Left ventricle myocardium inferior (tissue), 1 donor: ENCODE measurements at regions not wholly inside any gene's neighbourhood (a gene's known extent, or its start where the extent isn't known, plus 50 kb on each side); places are given as distances from the start of the nearest gene placed in this dataset.
"Not testable (repeated sequence)": the region's sequence is repeated elsewhere in the genome, so short reads cannot be mapped to it uniquely, and the experiment has no call there.

Source experiments
- DNase-seq: peaks from one replicate; pipeline ENCODE4 v3.0.0-alpha.2; 2020
- H3K27ac ChIP-seq: fragments of 200-600 bp; replicated peaks from 2 replicates; pipeline ENCODE4 v1.8.0; 2021
- H3K27me3 ChIP-seq: fragments of 200-600 bp; 2 replicates; pipeline ENCODE4 v1.8.0; 2021; ENCODE audit warnings: low read depth
- H3K36me3 ChIP-seq: fragments of 200-600 bp; 2 replicates; pipeline ENCODE4 v1.8.0; 2021
- H3K4me1 ChIP-seq: fragments of 200-600 bp; 2 replicates; pipeline ENCODE4 v1.8.0; 2021
- H3K4me3 ChIP-seq: fragments of 200-600 bp; 2 replicates; pipeline ENCODE4 v1.8.0; 2021; ENCODE audit warnings: mild to moderate bottlenecking, moderate library complexity
- H3K9me3 ChIP-seq: fragments of 200-600 bp; replicated peaks from 2 replicates; pipeline ENCODE4 v1.8.0; 2021
- intact Hi-C: fragments of 100-400 bp; cut with micrococcal nuclease; formaldehyde crosslinking; loops from one replicate; pipeline ENCODE4 v1.11.0; 2022
- TF ChIP-seq, protein P1 (sequence below): fragments of 200-600 bp; IDR thresholded peaks from 2 replicates; pipeline ENCODE4 v1.8.0; 2021; ENCODE audit warnings: antibody characterized with exemption, mild to moderate bottlenecking, borderline replicate concordance
- donor health status: DM: no; HTN: yes; CAD: no; lungs with severe emphysema.

DNA sequence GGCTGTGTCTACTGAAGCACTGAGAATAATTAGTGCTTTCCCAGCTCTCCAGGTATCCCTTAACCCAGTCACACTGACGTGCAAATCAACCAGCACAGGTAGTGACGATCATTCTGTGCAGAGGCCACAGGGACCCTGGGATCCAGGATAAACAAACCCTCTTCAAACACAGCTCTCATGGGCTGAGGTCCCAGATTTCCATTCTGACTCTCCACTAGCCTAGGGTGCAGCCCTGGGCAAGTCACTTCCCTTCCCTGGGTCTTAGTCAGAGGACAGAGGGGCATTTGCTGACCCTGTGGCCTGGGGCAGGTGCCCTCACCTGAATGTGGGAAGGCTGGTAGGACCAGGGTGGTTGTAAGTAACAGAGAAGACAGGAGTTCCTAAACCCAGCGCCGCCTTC is 724.7 kb downstream of the MATN1 start:
- DNase-seq: no peak
- no peaks in the 10 kb centered on the region for H3K36me3 ChIP-seq
- TF ChIP-seq, protein P1, sequence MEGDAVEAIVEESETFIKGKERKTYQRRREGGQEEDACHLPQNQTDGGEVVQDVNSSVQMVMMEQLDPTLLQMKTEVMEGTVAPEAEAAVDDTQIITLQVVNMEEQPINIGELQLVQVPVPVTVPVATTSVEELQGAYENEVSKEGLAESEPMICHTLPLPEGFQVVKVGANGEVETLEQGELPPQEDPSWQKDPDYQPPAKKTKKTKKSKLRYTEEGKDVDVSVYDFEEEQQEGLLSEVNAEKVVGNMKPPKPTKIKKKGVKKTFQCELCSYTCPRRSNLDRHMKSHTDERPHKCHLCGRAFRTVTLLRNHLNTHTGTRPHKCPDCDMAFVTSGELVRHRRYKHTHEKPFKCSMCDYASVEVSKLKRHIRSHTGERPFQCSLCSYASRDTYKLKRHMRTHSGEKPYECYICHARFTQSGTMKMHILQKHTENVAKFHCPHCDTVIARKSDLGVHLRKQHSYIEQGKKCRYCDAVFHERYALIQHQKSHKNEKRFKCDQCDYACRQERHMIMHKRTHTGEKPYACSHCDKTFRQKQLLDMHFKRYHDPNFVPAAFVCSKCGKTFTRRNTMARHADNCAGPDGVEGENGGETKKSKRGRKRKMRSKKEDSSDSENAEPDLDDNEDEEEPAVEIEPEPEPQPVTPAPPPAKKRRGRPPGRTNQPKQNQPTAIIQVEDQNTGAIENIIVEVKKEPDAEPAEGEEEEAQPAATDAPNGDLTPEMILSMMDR: no peak
- no peak overlapping the region for H3K4me3 ChIP-seq
- peaks cover 25% of the 10 kb centered on the region for H3K9me3 ChIP-seq
- intact Hi-C loops: no loop called here
- no peaks in the 10 kb centered on the region for H3K4me1 ChIP-seq
- H3K27ac ChIP-seq: no peak overlapping the region
- H3K27me3 ChIP-seq: peaks cover 29% of the 10 kb centered on the region

DNA sequence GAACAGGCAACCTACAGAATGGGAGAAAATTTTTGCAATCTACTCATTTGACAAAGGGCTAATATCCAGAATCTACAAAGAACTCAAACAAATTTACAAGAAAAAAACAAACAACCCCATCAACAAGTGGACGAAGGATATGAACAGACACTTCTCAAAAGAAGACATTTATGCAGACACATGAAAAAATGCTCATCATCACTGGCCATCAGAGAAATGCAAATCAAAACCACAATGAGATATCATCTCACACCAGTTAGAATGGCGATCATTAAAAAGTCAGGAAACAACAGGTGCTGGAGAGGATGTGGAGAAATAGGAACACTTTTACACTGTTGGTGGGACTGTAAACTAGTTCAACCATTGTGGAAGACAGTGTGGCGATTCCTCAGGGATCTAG is 725.6 kb downstream of the MATN1 start:
- Histone ChIP-seq H3K27me3 (peaks cover 29% of the 10 kb centered on the region), H3K9me3 (peaks cover 33% of the 10 kb centered on the region)
- DNase-seq, H3K4me1 ChIP-seq, H3K4me3 ChIP-seq, H3K36me3 ChIP-seq, intact Hi-C loops, H3K27ac ChIP-seq: not testable (repeated sequence)

DNA sequence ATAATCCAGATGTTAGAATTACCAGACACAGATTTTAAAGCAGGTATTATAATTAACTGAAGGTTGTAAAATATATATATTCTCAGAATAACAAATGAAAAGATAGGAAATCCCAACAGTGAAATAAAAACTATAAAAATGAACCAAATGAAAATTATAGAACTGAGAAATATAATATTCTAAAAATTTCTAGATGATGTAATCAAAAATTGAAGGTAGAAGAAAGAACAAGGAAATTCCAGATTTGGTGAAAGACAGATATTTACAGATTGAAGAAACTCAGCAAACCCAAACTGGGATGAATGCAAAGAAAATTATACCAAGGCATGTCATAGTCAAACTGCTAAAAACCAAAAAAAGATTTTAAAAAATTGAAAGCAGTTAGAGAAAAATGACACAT is 729.4 kb downstream of the MATN1 start:
- H3K27me3 ChIP-seq: peaks cover 34% of the 10 kb centered on the region
- peaks cover 35% of the 10 kb centered on the region for H3K9me3 ChIP-seq

DNA sequence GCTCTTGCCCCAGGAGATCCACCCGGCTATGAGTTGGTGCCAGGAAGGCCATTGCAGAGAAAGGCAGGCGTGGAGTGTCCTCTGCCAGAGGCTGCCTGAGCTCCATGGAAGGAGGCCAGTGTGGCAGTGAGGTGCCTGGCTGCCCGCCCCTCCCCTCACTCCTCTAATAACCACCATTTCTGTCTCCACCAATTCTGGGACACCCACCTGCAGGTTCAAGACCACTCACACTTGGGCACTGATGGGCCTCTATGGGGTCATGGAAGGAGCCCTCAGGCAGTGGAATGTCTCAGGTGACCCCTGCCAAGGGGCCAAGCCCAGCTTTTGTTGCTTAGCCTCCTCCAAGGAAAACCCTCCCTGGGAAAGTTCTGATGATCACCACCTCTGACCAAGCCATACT is 731.6 kb downstream of the MATN1 start:
- intact Hi-C loops: no loop called here
- H3K36me3 ChIP-seq: no peaks in the 10 kb centered on the region
- H3K27me3 ChIP-seq: peaks cover 33% of the 10 kb centered on the region
- no peak for DNase-seq
- H3K4me3 ChIP-seq: no peak overlapping the region
- TF ChIP-seq, protein P1: no peak
- H3K27ac ChIP-seq: no peak overlapping the region
- H3K4me1 ChIP-seq: no peaks in the 10 kb centered on the region
- peaks cover 35% of the 10 kb centered on the region for H3K9me3 ChIP-seq

More for the DNA sequence above, 729.4 kb downstream of the MATN1 start:
- no peak overlapping the region for H3K4me3 ChIP-seq
- no peaks in the 10 kb centered on the region for H3K36me3 ChIP-seq
- H3K4me1 ChIP-seq: no peaks in the 10 kb centered on the region
- intact Hi-C loops: no loop called here
- TF ChIP-seq, protein P1: no peak
- no peak for DNase-seq
- H3K27ac ChIP-seq: no peak overlapping the region

DNA sequence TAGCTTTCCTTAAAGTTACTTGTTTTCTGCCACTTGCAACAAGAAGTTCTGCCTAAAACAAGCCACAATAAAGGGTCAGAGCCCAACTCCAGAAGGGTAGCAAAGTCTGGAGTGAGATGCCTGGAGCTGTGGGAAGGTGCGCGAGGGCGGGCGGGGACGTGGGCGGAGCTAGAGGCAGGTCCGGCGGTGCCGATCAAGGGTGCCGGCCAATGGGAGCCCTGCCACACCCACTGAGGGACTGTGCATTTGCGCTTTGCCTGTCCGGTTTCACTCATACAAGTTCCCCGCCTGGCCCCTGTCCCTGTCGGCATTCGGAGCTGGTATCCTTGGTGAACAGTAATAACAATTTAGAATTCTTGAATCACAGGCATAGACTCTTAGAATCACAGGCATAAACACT is 732.4 kb downstream of the MATN1 start:
- Histone ChIP-seq H3K36me3 (no peaks in the 10 kb centered on the region), H3K4me1 (no peaks in the 10 kb centered on the region), H3K9me3 (peaks cover 34% of the 10 kb centered on the region), H3K27me3 (peaks cover 33% of the 10 kb centered on the region), H3K4me3 (no peak overlapping the region), H3K27ac (no peak overlapping the region)
- peak; percentile 36 for DNase-seq
- intact Hi-C loops: no loop called here
- TF ChIP-seq, protein P1: no peak

DNA sequence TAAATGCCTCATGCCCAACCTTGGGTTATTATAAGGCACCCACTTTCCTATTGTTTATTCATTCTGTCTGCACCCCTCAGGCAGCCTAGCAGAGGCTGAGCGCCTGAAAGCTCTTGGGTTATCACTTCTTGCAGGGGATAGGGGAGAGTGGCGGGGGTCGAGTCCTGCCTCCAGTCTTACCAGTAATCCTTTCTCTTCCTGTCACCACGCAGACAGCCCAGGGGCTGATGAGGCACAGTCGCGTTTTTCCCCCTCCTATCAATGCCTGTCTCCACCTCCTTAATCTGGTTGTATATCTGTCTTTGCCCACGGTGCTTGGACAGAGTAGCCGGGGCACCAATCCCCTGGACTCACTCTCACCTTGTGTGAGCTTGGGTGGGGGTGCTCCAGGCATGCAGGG is 733.1 kb downstream of the MATN1 start:
- no peak for DNase-seq
- Histone ChIP-seq H3K4me3 (no peak overlapping the region), H3K4me1 (no peaks in the 10 kb centered on the region), H3K9me3 (peaks cover 26% of the 10 kb centered on the region), H3K27ac (no peak overlapping the region), H3K36me3 (no peaks in the 10 kb centered on the region), H3K27me3 (peaks cover 33% of the 10 kb centered on the region)
- intact Hi-C loops: no loop called here
- TF ChIP-seq, protein P1: no peak
